ENCODE measurements at regions not wholly inside any gene's neighbourhood (a gene's known extent, or its start where the extent isn't known, plus 50 kb on each side); places are given as distances from the start of the nearest gene placed in this dataset.
"Not testable (repeated sequence)": the region's sequence is repeated elsewhere in the genome, so short reads cannot be mapped to it uniquely, and the experiment has no call there.

GRCh38 chr1:146777826-146778602 lies 160.1 kb upstream of the NBPF12 start:
- H3K36me3 ChIP-seq; H3K9me3 ChIP-seq; H3K27me3 ChIP-seq (replicated peaks in 1 of 7); intact Hi-C loops (cut with DNase I; ENCODE audit: low total_unique reads); DNase-seq; H3K4me3 ChIP-seq; H3K27ac ChIP-seq; H3K4me1 ChIP-seq: not testable (repeated sequence)
- 53 to 76% (median 70%) methylated on average over 5 to 10 of the region's 13 CpGs for WGBS, 5 donors

- H3K36me3 ChIP-seq, result not testable (repeated sequence)
Observed at GRCh38 chr1:146774988-146775387, 163.1 kb upstream of the NBPF12 start.

GRCh38 chr1:146774271-146774670 lies 163.9 kb upstream of the NBPF12 start:
- H3K4me1 ChIP-seq; H3K27me3 ChIP-seq (replicated peaks in 1 of 7); DNase-seq; H3K27ac ChIP-seq; H3K4me3 ChIP-seq; intact Hi-C loops (cut with DNase I; ENCODE audit: low total_unique reads); H3K9me3 ChIP-seq; H3K36me3 ChIP-seq: not testable (repeated sequence)
- WGBS, 5 donors, result 59 to 83% (median 71%) methylated on average over 7 of the region's 7 CpGs

More at GRCh38 chr1:146774988-146775387, 163.1 kb upstream of the NBPF12 start:
- H3K4me3 ChIP-seq; H3K27me3 ChIP-seq (replicated peaks in 1 of 7); H3K9me3 ChIP-seq; intact Hi-C loops (cut with DNase I; ENCODE audit: low total_unique reads); DNase-seq; H3K4me1 ChIP-seq; H3K27ac ChIP-seq: not testable (repeated sequence)
- WGBS, 5 donors, result 41 to 89% (median 75%) methylated on average over 3 to 4 of the region's 6 CpGs

GRCh38 chr1:146771409-146771808 lies 166.7 kb upstream of the NBPF12 start:
- H3K9me3 ChIP-seq; H3K36me3 ChIP-seq; H3K4me1 ChIP-seq; intact Hi-C loops (cut with DNase I; ENCODE audit: low total_unique reads); H3K4me3 ChIP-seq; H3K27ac ChIP-seq; DNase-seq; H3K27me3 ChIP-seq (replicated peaks in 1 of 7): not testable (repeated sequence)
- WGBS, 5 donors, result 84 to 91% (median 87%) methylated on average over 16 of the region's 16 CpGs

- H3K4me1 ChIP-seq; DNase-seq; intact Hi-C loops (cut with DNase I; ENCODE audit: low total_unique reads); H3K36me3 ChIP-seq; H3K27ac ChIP-seq; H3K4me3 ChIP-seq; H3K27me3 ChIP-seq (replicated peaks in 1 of 7); H3K9me3 ChIP-seq: not testable (repeated sequence)
- no CpG with 5 or more reads among the region's 3 CpGs for WGBS, 5 donors
Observed at GRCh38 chr1:146770998-146771397, 167.1 kb upstream of the NBPF12 start.

GRCh38 chr1:146763234-146763633 lies 174.9 kb upstream of the NBPF12 start:
- WGBS, 5 donors, result no CpG with 5 or more reads among the region's 5 CpGs
- H3K27me3 ChIP-seq (replicated peaks in 1 of 7); DNase-seq; H3K4me1 ChIP-seq; H3K9me3 ChIP-seq; H3K36me3 ChIP-seq; intact Hi-C loops (cut with DNase I; ENCODE audit: low total_unique reads); H3K27ac ChIP-seq; H3K4me3 ChIP-seq: not testable (repeated sequence)

GRCh38 chr1:146756858-146757257 lies 181.3 kb upstream of the NBPF12 start:
- H3K4me3 ChIP-seq; H3K36me3 ChIP-seq; DNase-seq; H3K27me3 ChIP-seq (replicated peaks in 1 of 7); H3K27ac ChIP-seq; H3K4me1 ChIP-seq; intact Hi-C loops (cut with DNase I; ENCODE audit: low total_unique reads); H3K9me3 ChIP-seq: not testable (repeated sequence)
- WGBS, 5 donors, result 71 to 94% (median 83%) methylated on average over 2 to 3 of the region's 4 CpGs; no CpG with 5 or more reads in 1 of the 5 donors

- H3K36me3 ChIP-seq; intact Hi-C loops (cut with DNase I; ENCODE audit: low total_unique reads); H3K4me1 ChIP-seq; H3K9me3 ChIP-seq; DNase-seq; H3K27me3 ChIP-seq (replicated peaks in 1 of 7); H3K4me3 ChIP-seq; H3K27ac ChIP-seq: not testable (repeated sequence)
- WGBS, 5 donors, result 44 to 100% (median 74%) methylated on average over 1 to 2 of the region's 3 CpGs
Observed at GRCh38 chr1:146748686-146749085, 189.4 kb upstream of the NBPF12 start.

GRCh38 chr1:146731981-146732680 lies 206.0 kb upstream of the NBPF12 start:
- H3K4me1 ChIP-seq; H3K9me3 ChIP-seq; H3K27me3 ChIP-seq (replicated peaks in 1 of 7); intact Hi-C loops (cut with DNase I; ENCODE audit: low total_unique reads); DNase-seq; H3K36me3 ChIP-seq; H3K4me3 ChIP-seq; H3K27ac ChIP-seq: not testable (repeated sequence)
- WGBS, 5 donors, result 64 to 82% (median 74%) methylated on average over 8 to 9 of the region's 11 CpGs

- intact Hi-C loops (cut with DNase I; ENCODE audit: low total_unique reads); H3K27me3 ChIP-seq (replicated peaks in 1 of 7); H3K36me3 ChIP-seq; H3K4me1 ChIP-seq; H3K27ac ChIP-seq; DNase-seq; H3K4me3 ChIP-seq; H3K9me3 ChIP-seq: not testable (repeated sequence)
- 13 to 21% (median 17%) methylated on average over 4 to 5 of the region's 9 CpGs for WGBS, 5 donors
Observed at GRCh38 chr1:146729642-146730344, 208.3 kb upstream of the NBPF12 start.

GRCh38 chr1:146715054-146715453 lies 223.1 kb upstream of the NBPF12 start:
- no CpG with 5 or more reads among the region's 1 CpG for WGBS, 5 donors
- H3K4me3 ChIP-seq; intact Hi-C loops (cut with DNase I; ENCODE audit: low total_unique reads); H3K9me3 ChIP-seq; H3K27me3 ChIP-seq (replicated peaks in 1 of 7); H3K4me1 ChIP-seq; H3K27ac ChIP-seq; H3K36me3 ChIP-seq; DNase-seq: not testable (repeated sequence)

Data from spleen (tissue), 11 donors.